Right lobe of liver (tissue), 6 donors: ENCODE measurements at regions not wholly inside any gene's neighbourhood (a gene's known extent, or its start where the extent isn't known, plus 50 kb on each side); places are given as distances from the start of the nearest gene placed in this dataset.

Experiments
- ATAC-seq, 4 donors: fragments of 200-7000 bp; cut with Tn5 transposase; one replicate each; pipeline ENCODE4 v1.9.1; 2020; ENCODE audit warnings: mild to moderate bottlenecking in 4 of 4, moderate library complexity in 4 of 4
- DNase-seq, 3 donors: peaks; one replicate each; pipeline ENCODE4 v3.0.0-alpha.2; 2020
- H3K27ac ChIP-seq, 3 donors: fragments of 200-600 bp; one replicate each; pipeline ENCODE4 v1.8.0; 2022
- H3K27me3 ChIP-seq, 2 donors: fragments of 200-600 bp; one replicate each; pipeline ENCODE4 v1.8.0; 2022
- H3K36me3 ChIP-seq, 4 donors: fragments of 200-600 bp; sonication (generic) in 1 of 4; one replicate each; pipeline versions ENCODE4 v1.5.1 to v1.8.0; 2017 to 2022; ENCODE audit warnings: control low read depth in 1 of 4
- H3K4me1 ChIP-seq, 4 donors: fragments of 200-600 bp; sonication (generic) in 1 of 4; one replicate each; pipeline versions ENCODE4 v1.5.1 to v1.8.0; 2017 to 2022; ENCODE audit warnings: control low read depth in 1 of 4
- H3K4me3 ChIP-seq, 3 donors: fragments of 200-600 bp; one replicate each; pipeline ENCODE4 v1.8.0; 2022
- H3K9me3 ChIP-seq, 4 donors: fragments of 200-600 bp; sonication (generic) in 1 of 4; one replicate each; pipeline versions ENCODE4 v1.5.1 to v1.8.0; 2017 to 2022; ENCODE audit warnings: control low read depth in 1 of 4
- POLR2A ChIP-seq: fragments of 450-650 bp; IDR thresholded peaks from one replicate; pipeline ENCODE4 v1.6.1; 2017; ENCODE audit warnings: antibody characterized with exemption, mild to moderate bottlenecking
- WGBS: methylation state at CpG from one replicate; pipeline ENCODE4 v1.1.6; 2018; ENCODE audit warnings: low coverage, low lambda C conversion rate; ENCODE audit not compliant: insufficient coverage; ENCODE audit errors: missing lambda C conversion rate; 5-methylcytosine and 5-hydroxymethylcytosine counted together
- intact Hi-C, 2 donors: fragments of 100-400 bp; cut with DNase I; formaldehyde crosslinking; loops; one replicate each; pipeline versions ENCODE4 v1.11.2 to v1.14.1; 2022
- TF ChIP-seq, protein P1 (sequence below), 4 donors: fragments of 200-600 bp in 3 of 4; fragments of 450-650 bp in 1 of 4; IDR thresholded peaks; one replicate each; pipeline versions ENCODE4 v1.5.1 to v1.8.0; 2016 to 2022; ENCODE audit warnings: antibody characterized with exemption in 4 of 4, mild to moderate bottlenecking in 2 of 4
- donor health status: DM: no; HTN: yes; CAD: no.
- donor health status: DM: no; HTN: no; CAD: no.
- donor health status: DM: no; HTN: no; CAD: no.
- donor health status: DM: no; HTN: yes; CAD: no.
- donor health status: DM: no; HTN: yes; CAD: no.

DNA sequence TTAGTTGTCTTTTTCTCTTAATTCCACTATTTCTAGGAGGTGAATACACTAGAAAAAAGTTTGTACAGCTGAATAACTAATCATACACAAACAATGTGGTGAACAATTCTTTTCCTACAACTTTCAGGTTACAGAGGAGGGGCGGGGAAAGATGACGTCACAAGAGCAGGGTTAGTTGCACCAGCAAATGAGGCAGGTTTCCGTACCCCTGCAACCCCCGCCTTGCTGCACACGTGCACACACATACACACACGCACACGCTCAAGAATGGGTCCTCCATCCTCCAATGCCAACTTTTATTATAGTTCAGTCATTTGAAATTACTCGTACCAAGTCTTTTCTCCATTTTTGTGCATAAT, 122.8 kb downstream of the ARL4C start:
- ATAC-seq = no peak

DNA sequence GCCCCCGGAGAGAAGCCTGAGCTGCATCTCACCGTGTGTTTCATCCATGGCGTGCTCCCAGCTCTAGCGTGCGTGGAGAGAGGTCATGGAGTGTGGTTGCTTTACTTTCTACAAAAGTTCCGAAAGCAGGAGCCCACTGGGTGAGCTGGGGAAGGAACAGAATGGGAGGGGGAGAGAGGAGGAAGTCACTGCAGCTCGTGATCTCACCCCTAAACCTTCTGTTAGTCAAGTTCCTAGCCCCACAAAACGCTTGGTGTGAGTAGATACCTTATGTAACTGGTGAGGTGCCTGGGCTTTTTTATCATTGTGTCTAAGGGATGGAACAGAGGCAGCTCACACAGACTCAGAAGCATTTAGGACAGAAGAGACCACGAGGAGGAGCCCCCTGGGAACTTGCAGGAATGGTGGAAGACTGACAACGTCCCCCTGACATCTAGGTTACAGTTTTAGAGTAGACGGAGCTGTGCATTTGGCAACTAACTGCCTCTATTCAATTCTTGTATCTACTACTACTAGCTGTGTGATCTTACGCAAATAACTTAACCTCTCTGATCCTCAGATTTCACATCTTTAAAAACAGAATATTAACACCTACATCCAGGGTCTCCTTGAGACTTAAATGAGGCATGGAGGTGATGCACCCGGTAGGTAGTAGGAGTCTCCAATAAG, 123.3 kb downstream of the ARL4C start:
- ATAC-seq (no peak), DNase-seq (no peak)
- H3K4me1 ChIP-seq = no peaks in the 10 kb centered on the region
- WGBS = 79% methylated on average over 9 of the region's 13 CpGs
- TF ChIP-seq, protein P1, sequence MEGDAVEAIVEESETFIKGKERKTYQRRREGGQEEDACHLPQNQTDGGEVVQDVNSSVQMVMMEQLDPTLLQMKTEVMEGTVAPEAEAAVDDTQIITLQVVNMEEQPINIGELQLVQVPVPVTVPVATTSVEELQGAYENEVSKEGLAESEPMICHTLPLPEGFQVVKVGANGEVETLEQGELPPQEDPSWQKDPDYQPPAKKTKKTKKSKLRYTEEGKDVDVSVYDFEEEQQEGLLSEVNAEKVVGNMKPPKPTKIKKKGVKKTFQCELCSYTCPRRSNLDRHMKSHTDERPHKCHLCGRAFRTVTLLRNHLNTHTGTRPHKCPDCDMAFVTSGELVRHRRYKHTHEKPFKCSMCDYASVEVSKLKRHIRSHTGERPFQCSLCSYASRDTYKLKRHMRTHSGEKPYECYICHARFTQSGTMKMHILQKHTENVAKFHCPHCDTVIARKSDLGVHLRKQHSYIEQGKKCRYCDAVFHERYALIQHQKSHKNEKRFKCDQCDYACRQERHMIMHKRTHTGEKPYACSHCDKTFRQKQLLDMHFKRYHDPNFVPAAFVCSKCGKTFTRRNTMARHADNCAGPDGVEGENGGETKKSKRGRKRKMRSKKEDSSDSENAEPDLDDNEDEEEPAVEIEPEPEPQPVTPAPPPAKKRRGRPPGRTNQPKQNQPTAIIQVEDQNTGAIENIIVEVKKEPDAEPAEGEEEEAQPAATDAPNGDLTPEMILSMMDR (IDR thresholded peaks at IDR 0.05) = no peak
- no peak for TF ChIP-seq POLR2A
- no peaks in the 10 kb centered on the region for H3K9me3 ChIP-seq
- H3K4me3 ChIP-seq = no peak overlapping the region
- no peaks in the 10 kb centered on the region for H3K36me3 ChIP-seq
- H3K27ac ChIP-seq = no peak overlapping the region
- no peaks in the 10 kb centered on the region for H3K27me3 ChIP-seq
- intact Hi-C loops = no loop called here

More for the DNA sequence above, 122.8 kb downstream of the ARL4C start:
- no peaks in the 10 kb centered on the region for H3K9me3 ChIP-seq
- TF ChIP-seq, protein P1 (IDR thresholded peaks at IDR 0.05) = no peak
- no peak for TF ChIP-seq POLR2A
- intact Hi-C loops = no loop called here
- no peaks in the 10 kb centered on the region for H3K36me3 ChIP-seq
- H3K27me3 ChIP-seq = no peaks in the 10 kb centered on the region
- DNase-seq = no peak
- WGBS = 60% methylated on average over 8 of the region's 8 CpGs
- H3K4me1 ChIP-seq = no peaks in the 10 kb centered on the region
- H3K27ac ChIP-seq = no peak overlapping the region
- no peak overlapping the region for H3K4me3 ChIP-seq

DNA sequence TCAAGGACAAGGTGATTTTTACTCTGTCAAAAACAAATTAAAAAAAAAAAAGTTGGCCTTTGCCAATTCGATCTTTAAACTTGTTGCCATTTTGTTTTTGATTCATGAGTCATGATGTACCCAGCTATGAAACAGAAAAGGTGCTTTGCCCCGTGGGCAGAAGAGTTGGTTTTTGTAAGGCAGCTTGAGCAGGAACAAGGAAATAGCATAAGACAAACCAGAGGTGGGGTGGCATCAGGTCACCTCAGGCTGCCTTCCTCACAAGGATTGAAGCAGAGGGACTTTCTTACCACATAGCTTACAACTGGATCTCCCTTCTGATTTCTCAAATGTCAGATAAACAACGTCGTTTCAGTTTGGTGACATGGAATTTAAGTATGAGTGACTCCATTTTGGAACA, 123.8 kb downstream of the ARL4C start:
- H3K36me3 ChIP-seq = no peaks in the 10 kb centered on the region
- TF ChIP-seq, protein P1 (IDR thresholded peaks at IDR 0.05) = no peak
- TF ChIP-seq POLR2A = no peak
- no peaks in the 10 kb centered on the region for H3K4me1 ChIP-seq
- no peaks in the 10 kb centered on the region for H3K9me3 ChIP-seq
- no peak overlapping the region for H3K4me3 ChIP-seq
- H3K27ac ChIP-seq = no peak overlapping the region
- WGBS = 81% methylated on average over 2 of the region's 4 CpGs
- H3K27me3 ChIP-seq = no peaks in the 10 kb centered on the region
- DNase-seq = no peak
- intact Hi-C loops = no loop called here
- no peak for ATAC-seq

DNA sequence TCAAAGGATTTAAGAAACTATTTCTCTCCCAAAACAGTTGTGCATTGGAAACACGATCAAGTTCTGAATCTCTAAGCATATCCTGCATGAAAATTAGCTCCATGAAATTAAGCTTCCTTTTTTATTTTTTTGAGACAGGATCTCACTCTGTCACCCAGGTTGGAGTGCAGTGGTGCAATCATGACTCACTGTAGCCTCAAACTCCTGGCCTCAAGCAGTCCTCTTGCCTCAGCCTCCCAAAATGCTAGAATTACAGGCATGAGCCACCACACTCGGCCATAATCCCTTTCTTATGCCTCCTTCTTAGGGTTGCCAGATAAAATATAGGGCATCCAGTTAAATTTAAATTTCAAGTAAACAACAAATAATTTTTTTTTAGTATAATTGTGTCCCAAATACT, 124.4 kb downstream of the ARL4C start:
- no peaks in the 10 kb centered on the region for H3K27me3 ChIP-seq
- H3K9me3 ChIP-seq = no peaks in the 10 kb centered on the region
- ATAC-seq = no peak
- H3K4me3 ChIP-seq = no peak overlapping the region
- H3K4me1 ChIP-seq = no peaks in the 10 kb centered on the region
- WGBS = 57% methylated on average over 2 of the region's 2 CpGs
- DNase-seq = no peak
- no peak overlapping the region for H3K27ac ChIP-seq
- H3K36me3 ChIP-seq = no peaks in the 10 kb centered on the region
- intact Hi-C loops = no loop called here
- TF ChIP-seq POLR2A = no peak
- TF ChIP-seq, protein P1 (IDR thresholded peaks at IDR 0.05) = no peak

DNA sequence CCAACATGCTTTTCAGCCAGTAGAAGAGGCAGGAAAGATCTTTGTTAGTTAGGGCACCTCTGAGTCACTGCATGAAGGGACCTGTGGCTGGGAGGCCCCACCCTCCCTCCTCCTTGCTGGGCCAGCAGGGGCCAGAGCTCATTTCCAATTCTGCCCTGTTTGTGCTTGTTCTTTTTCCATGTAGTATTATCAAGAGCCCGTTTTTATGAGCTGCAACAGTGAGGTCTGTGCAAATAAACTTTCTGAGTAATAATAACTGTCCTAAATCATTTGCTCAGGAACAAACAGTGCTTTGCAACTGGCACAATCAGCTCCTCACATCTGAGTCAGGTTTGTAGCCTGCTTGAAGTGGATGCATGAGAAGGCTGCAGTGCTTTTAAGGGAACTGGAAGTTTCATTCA, 128.0 kb downstream of the ARL4C start:
- WGBS = 20% methylated on average over 1 of the region's 1 CpG
- no peaks in the 10 kb centered on the region for H3K36me3 ChIP-seq
- DNase-seq (no peak), ATAC-seq (no peak)
- intact Hi-C loops = no loop called here
- no peak for TF ChIP-seq POLR2A
- no peaks in the 10 kb centered on the region for H3K9me3 ChIP-seq
- H3K27ac ChIP-seq = no peak overlapping the region
- H3K4me1 ChIP-seq = peaks cover 0 to 9% (median 0%) of the 10 kb centered on the region in 4 donors
- no peaks in the 10 kb centered on the region for H3K27me3 ChIP-seq
- no peak overlapping the region for H3K4me3 ChIP-seq
